ENCODE measurements at regions not wholly inside any gene's neighbourhood (a gene's known extent, or its start where the extent isn't known, plus 50 kb on each side); places are given as distances from the start of the nearest gene placed in this dataset.

- no peak overlapping the region for H3K4me3 ChIP-seq
- ChIA-PET SMC1A (ENCODE audit: uncharacterized antibody, unreplicated experiment) (no interaction called here), POLR2A (no interaction called here), CTCF (interaction anchor here (1.2 kb wide), 1 partner anchor 65 kb away, joined by 3 read pairs; no protein-coding TSS in a partner anchor), RAD21 (ENCODE audit: unreplicated experiment) (no interaction called here)
- in situ Hi-C loops (cut with MboI) (no loop called here), intact Hi-C loops (cut with micrococcal nuclease; ENCODE audit: unreplicated experiment) (no loop called here)
- no peaks in the 10 kb centered on the region for H4K20me1 ChIP-seq (ENCODE audit: control insufficient read depth, insufficient read depth)
- H3K36me3 ChIP-seq (ENCODE audit: control insufficient read depth in 2 of 2, insufficient read depth in 2 of 2, low read length in 1 of 2) = no peaks in the 10 kb centered on the region
- WGBS (ENCODE audit: insufficient coverage, insufficient replicate concordance, low lambda C conversion rate, missing lambda C conversion rate) = 54% methylated on average over 5 of the region's 5 CpGs
- BruUV-seq (replicated peaks) = no TSS peak
- FAIRE-seq = no peak
- ATAC-seq = no peak
- no peak overlapping the region for H2AFZ ChIP-seq (ENCODE audit: control insufficient read depth, low read depth, low read length)
- no peaks in the 10 kb centered on the region for H3K27me3 ChIP-seq (replicated peaks in 1 of 2; ENCODE audit: control insufficient read depth in 2 of 2, insufficient read depth in 2 of 2, low read length in 1 of 2)
- no peaks in the 10 kb centered on the region for H3K9me3 ChIP-seq (replicated peaks; ENCODE audit: control insufficient read depth, insufficient read depth, low read length)
- no peak overlapping the region for H3K27ac ChIP-seq (ENCODE audit: control insufficient read depth, insufficient read depth)
- no peaks in the 10 kb centered on the region for H3K79me2 ChIP-seq (ENCODE audit: control insufficient read depth, insufficient read depth, low read length)
- H3K9ac ChIP-seq (ENCODE audit: control insufficient read depth, insufficient read depth, low read length) = no peak overlapping the region
- no peaks in the 10 kb centered on the region for H3K4me1 ChIP-seq (ENCODE audit: control insufficient read depth, insufficient read depth, low read length)
- no peak overlapping the region for H3K4me2 ChIP-seq (ENCODE audit: control insufficient read depth, insufficient read depth)
- DNase-seq (ENCODE audit: low read depth, low spot score) = no peak
- no peak for TF ChIP-seq ATF3 (IDR thresholded peaks at IDR 0.05; ENCODE audit: borderline replicate concordance, extremely low read depth, low read depth, low read length)
- TF ChIP-seq USF2 (IDR thresholded peaks at IDR 0.05; ENCODE audit: borderline replicate concordance, low read depth, low read length) = no peak
- no peak for TF ChIP-seq MYC (IDR thresholded peaks at IDR 0.05; ENCODE audit: insufficient read depth, insufficient read length, insufficient replicate concordance, low read length, severe bottlenecking)
- no peak for TF ChIP-seq RELA (IDR thresholded peaks at IDR 0.05; ENCODE audit: borderline replicate concordance, partially characterized antibody)
- TF ChIP-seq SKIL (IDR thresholded peaks at IDR 0.05; ENCODE audit: low read depth, poor library complexity, severe bottlenecking) = no peak
- TF ChIP-seq E2F8 (IDR thresholded peaks at IDR 0.05; ENCODE audit: low read depth, partially characterized antibody) = no peak
- TF ChIP-seq HDAC2 (IDR thresholded peaks at IDR 0.05) = no peak
- TF ChIP-seq TCF3 (IDR thresholded peaks at IDR 0.05; ENCODE audit: borderline replicate concordance, insufficient read depth, low read depth, low read length) = no peak
- TF ChIP-seq ZBTB40 (IDR thresholded peaks at IDR 0.05; ENCODE audit: borderline replicate concordance) = no peak
Observed at GRCh38 chr3:125651244-125651643, 55.9 kb upstream of the OSBPL11 start.

All from GM12878 (cell line).